SU-DHL-6 (cell line): ENCODE measurements at regions not wholly inside any gene's neighbourhood (a gene's known extent, or its start where the extent isn't known, plus 50 kb on each side); places are given as distances from the start of the nearest gene placed in this dataset.

Experiments used
- H2AFZ ChIP-seq: fragments of 200-600 bp; sonication (generic); 2 replicates; pipeline ENCODE4 v1.6.1; 2014; ENCODE audit warnings: low read depth, mild to moderate bottlenecking, moderate library complexity, mixed read lengths, antibody characterized with exemption, low read length; ENCODE audit not compliant: severe bottlenecking
- H3F3A ChIP-seq: fragments of 200-600 bp; shearing (Covaris generic); 2 replicates; pipeline ENCODE4 v1.6.0; 2016; ENCODE audit warnings: antibody characterized with exemption, mild to moderate bottlenecking; ENCODE audit not compliant: insufficient read depth
- H3K27ac ChIP-seq: fragments of 200-600 bp; sonication (generic); 2 replicates; pipeline ENCODE4 v1.5.1; 2016; ENCODE audit warnings: low read depth, mild to moderate bottlenecking, low read length, moderate library complexity, mixed read lengths
- H3K27me3 ChIP-seq: fragments of 200-600 bp; sonication (generic), shearing (Covaris generic); 2 replicates; pipeline ENCODE4 v1.6.0; 2014; ENCODE audit warnings: mild to moderate bottlenecking, low read length
- H3K36me3 ChIP-seq: fragments of 200-600 bp; sonication (generic); 2 replicates; pipeline ENCODE4 v1.6.1; 2014; ENCODE audit warnings: mild to moderate bottlenecking, low read length, mixed read lengths
- H3K4me2 ChIP-seq: fragments of 300-600, 200-600 bp; shearing (Covaris generic), sonication (generic); 2 replicates; pipeline ENCODE4 v1.6.0; 2014; ENCODE audit warnings: low read length, low read depth, mild to moderate bottlenecking; ENCODE audit not compliant: poor library complexity, severe bottlenecking
- H3K4me3 ChIP-seq: fragments of 200-600 bp; sonication (generic); 2 replicates; pipeline ENCODE4 v1.5.1; 2014; ENCODE audit warnings: antibody characterized with exemption, low read length, mild to moderate bottlenecking, mixed read lengths; ENCODE audit not compliant: insufficient read depth, poor library complexity, severe bottlenecking
- H3K79me2 ChIP-seq: fragments of 200-600 bp; sonication (generic); 2 replicates; pipeline ENCODE4 v1.6.1; 2014; ENCODE audit warnings: mild to moderate bottlenecking, low read length, moderate library complexity; ENCODE audit not compliant: insufficient read depth
- H3K9ac ChIP-seq: fragments of 200-600 bp; sonication (generic); 2 replicates; pipeline ENCODE4 v1.7.0; 2014; ENCODE audit warnings: mild to moderate bottlenecking, low read length
- H3K9me2 ChIP-seq: fragments of 200-600 bp; sonication (generic); replicated peaks from 2 replicates; pipeline ENCODE4 v1.6.1; 2014; ENCODE audit warnings: low read length; ENCODE audit not compliant: insufficient read depth
- H3K9me3 ChIP-seq: fragments of 200-600 bp; sonication (generic); 2 replicates; pipeline ENCODE4 v1.6.1; 2014; ENCODE audit warnings: low read length, mixed read lengths; ENCODE audit not compliant: insufficient read depth
- H4K20me1 ChIP-seq: fragments of 200-600 bp; sonication (generic); 2 replicates; pipeline ENCODE4 v1.6.1; 2014; ENCODE audit warnings: low read depth, mild to moderate bottlenecking, antibody characterized with exemption, low read length, moderate library complexity, mixed read lengths
- CTCF ChIP-seq: fragments of 200-600 bp; sonication (generic); IDR thresholded peaks from one replicate; pipeline ENCODE4 v1.5.1; 2017; ENCODE audit warnings: antibody characterized with exemption, mild to moderate bottlenecking, low read length, moderate library complexity; ENCODE audit not compliant: insufficient read depth, poor library complexity, severe bottlenecking
- EZH2phosphoT487 ChIP-seq: fragments of 200-600 bp; sonication (generic), shearing (Covaris generic); conservative IDR thresholded peaks from 2 replicates; pipeline ENCODE4 v1.6.1; 2018; ENCODE audit warnings: mild to moderate bottlenecking, antibody characterized with exemption, low read length, moderate library complexity, mixed read lengths

GRCh38 chr13:58025821-58026220, 394.3 kb downstream of the PCDH17 start:
- Histone ChIP-seq H4K20me1 (no peaks in the 10 kb centered on the region), H3K9ac (no peak overlapping the region), H3K27ac (no peak overlapping the region), H3K9me3 (no peaks in the 10 kb centered on the region), H3K27me3 (no peaks in the 10 kb centered on the region), H2AFZ (no peak overlapping the region), H3F3A (no peaks in the 10 kb centered on the region), H3K9me2 (no peaks in the 10 kb centered on the region), H3K4me3 (no peak overlapping the region), H3K36me3 (no peaks in the 10 kb centered on the region), H3K4me2 (no peak overlapping the region), H3K79me2 (no peaks in the 10 kb centered on the region)
- no peak for TF ChIP-seq CTCF
- no peak for TF ChIP-seq EZH2phosphoT487

GRCh38 chr13:58032676-58033460, 401.3 kb downstream of the PCDH17 start:
- Histone ChIP-seq H3K27me3 (no peaks in the 10 kb centered on the region), H3K36me3 (no peaks in the 10 kb centered on the region), H2AFZ (no peak overlapping the region), H3F3A (no peaks in the 10 kb centered on the region), H3K9me3 (no peaks in the 10 kb centered on the region), H3K9ac (no peak overlapping the region), H3K9me2 (no peaks in the 10 kb centered on the region), H3K27ac (no peak overlapping the region), H4K20me1 (no peaks in the 10 kb centered on the region), H3K4me2 (no peak overlapping the region), H3K79me2 (no peaks in the 10 kb centered on the region), H3K4me3 (no peak overlapping the region)
- TF ChIP-seq EZH2phosphoT487: no peak
- no peak for TF ChIP-seq CTCF

- Histone ChIP-seq H3K27me3 (no peaks in the 10 kb centered on the region), H4K20me1 (no peaks in the 10 kb centered on the region), H3K79me2 (no peaks in the 10 kb centered on the region), H3K9ac (no peak overlapping the region), H3K9me3 (no peaks in the 10 kb centered on the region), H3K36me3 (no peaks in the 10 kb centered on the region), H3K9me2 (no peaks in the 10 kb centered on the region), H3K27ac (no peak overlapping the region), H3K4me3 (no peak overlapping the region), H2AFZ (peak overlapping the region; percentile 45), H3F3A (no peaks in the 10 kb centered on the region), H3K4me2 (peak overlapping the region; percentile 20)
- TF ChIP-seq EZH2phosphoT487 (no peak), CTCF (no peak)
These were observed 412.4 kb downstream of the PCDH17 start for GRCh38 chr13:58043971-58044370.
